Panc1 (cell line): ENCODE measurements at regions not wholly inside any gene's neighbourhood (a gene's known extent, or its start where the extent isn't known, plus 50 kb on each side); places are given as distances from the start of the nearest gene placed in this dataset.
"Not testable (repeated sequence)": the region's sequence is repeated elsewhere in the genome, so short reads cannot be mapped to it uniquely, and the experiment has no call there.

ENCODE experiments used
- ATAC-seq: fragments of 200-7000 bp; cut with Tn5 transposase; 2 replicates; pipeline ENCODE4 v1.9.1; 2020; ENCODE audit warnings: mild to moderate bottlenecking, moderate library complexity
- BruUV-seq: library from RNA; stranded (reverse); fragments of 400-500 nt; replicated peaks from 2 replicates; lab custom pipeline; 2021; lab: Mats Ljungman, UMichigan
- CTCF ChIA-PET: fragments of 300-600 bp; sonication (Branson Sonifier 250); formaldehyde crosslinking; loops from one replicate; lab custom pipeline; 2022; ENCODE audit warnings: antibody characterized with exemption; lab: Charles Lee
- POLR2A ChIA-PET: fragments of 300-600 bp; sonication (Branson Sonifier 250); formaldehyde crosslinking; loops from one replicate; lab custom pipeline; 2022; ENCODE audit warnings: antibody characterized with exemption; lab: Charles Lee
- DNase-seq: peaks from one replicate; pipeline ENCODE4 v3.0.0-alpha.2; 2010; ENCODE audit warnings: low read depth, low spot score
- H3K27ac ChIP-seq: 2 replicates; pipeline ENCODE4 v1.5.1; 2011; ENCODE audit warnings: mild to moderate bottlenecking, low read length, inconsistent platforms
- H3K27me3 ChIP-seq: fragments of 200-500 bp; sonication (Bioruptor generic); 2 replicates; pipeline ENCODE4 v1.6.0; 2014; ENCODE audit warnings: low read length, inconsistent platforms; ENCODE audit not compliant: control insufficient read depth, insufficient read depth
- H3K36me3 ChIP-seq: fragments of 200-500 bp; sonication (Bioruptor generic); 2 replicates; pipeline ENCODE4 v1.5.1; 2014; ENCODE audit warnings: inconsistent platforms, mild to moderate bottlenecking, low read length, moderate library complexity; ENCODE audit not compliant: control insufficient read depth, insufficient read depth
- H3K4me1 ChIP-seq: 2 replicates; pipeline ENCODE4 v1.5.1; 2011; ENCODE audit warnings: inconsistent platforms, mild to moderate bottlenecking, low read length, moderate library complexity; ENCODE audit not compliant: control insufficient read depth, insufficient read depth
- H3K4me3 ChIP-seq, 2 experiments: 2 replicates each; pipeline ENCODE4 v1.5.1; 2011 to 2012; ENCODE audit warnings: low read depth in 2 of 2, low read length in 2 of 2, mild to moderate bottlenecking in 2 of 2, inconsistent platforms in 1 of 2, moderate library complexity in 1 of 2
- H3K9me3 ChIP-seq: fragments of 200-500 bp; sonication (Bioruptor generic); 2 replicates; pipeline ENCODE4 v1.5.1; 2014; ENCODE audit warnings: low read depth, mild to moderate bottlenecking, inconsistent platforms, low read length, moderate library complexity; ENCODE audit not compliant: control insufficient read depth, insufficient read depth
- in situ Hi-C: cut with HindIII; loops from 2 replicates; pipeline ENCODE4 v1.10.0; 2016; ENCODE audit warnings: low sequenced_read_pairs, low pct_unique_long_range_greater_than_20kb
- intact Hi-C: fragments of 100-400 bp; cut with micrococcal nuclease; formaldehyde crosslinking; loops from one replicate; pipeline ENCODE4 v1.10.0; 2022; ENCODE audit not compliant: unreplicated experiment

DNA sequence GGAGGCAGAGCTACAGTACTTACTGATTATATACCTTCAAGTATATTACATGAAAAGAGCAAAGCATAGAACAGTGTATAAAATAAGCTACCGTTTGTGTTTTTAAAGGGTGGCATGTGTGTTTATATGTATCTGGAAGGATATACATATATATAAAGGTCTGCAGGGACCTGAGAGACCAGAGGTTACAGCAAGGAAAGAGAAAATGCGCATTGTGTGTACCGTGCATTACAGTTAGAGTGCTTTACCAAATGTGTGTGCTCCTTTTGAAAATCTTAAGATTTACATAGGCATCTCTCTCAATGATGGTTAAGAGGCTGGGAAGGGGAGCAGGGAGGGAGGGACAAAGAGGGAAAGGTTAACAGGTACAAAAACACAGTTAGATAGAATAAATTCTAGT lies 55.8 kb upstream of the FAM25C start:
- BruUV-seq, in situ Hi-C loops: not testable (repeated sequence)

More for the DNA sequence above, 55.8 kb upstream of the FAM25C start:
- CTCF ChIA-PET, H3K4me3 ChIP-seq, DNase-seq, H3K27me3 ChIP-seq, POLR2A ChIA-PET, intact Hi-C loops, H3K36me3 ChIP-seq, H3K4me1 ChIP-seq, ATAC-seq, H3K9me3 ChIP-seq, H3K27ac ChIP-seq: not testable (repeated sequence)
